ENCODE measurements at regions not wholly inside any gene's neighbourhood (a gene's known extent, or its start where the extent isn't known, plus 50 kb on each side); places are given as distances from the start of the nearest gene placed in this dataset.

- Histone ChIP-seq H3K27ac (ENCODE audit: low read length) (no peak overlapping the region), H3K27me3 (ENCODE audit: control insufficient read depth, insufficient read depth, low read length) (no peaks in the 10 kb centered on the region), H3K4me3 (ENCODE audit: low read length) (no peak overlapping the region), H3K9me3 (ENCODE audit: control insufficient read depth, low read depth, low read length) (peaks cover 5% of the 10 kb centered on the region), H3K36me3 (ENCODE audit: control insufficient read depth, insufficient read depth, low read length) (no peaks in the 10 kb centered on the region), H3K4me1 (ENCODE audit: control insufficient read depth, insufficient read depth, low read length) (no peaks in the 10 kb centered on the region)
- no peak for DNase-seq
- WGBS (ENCODE audit: insufficient coverage, low lambda C conversion rate), result 67% methylated on average over 1 of the region's 2 CpGs
Observed at GRCh38 chr5:18195910-18196309, 561.6 kb downstream of the TAF11L14 start.

GRCh38 chr5:18197734-18198133 is 563.5 kb downstream of the TAF11L14 start:
- Histone ChIP-seq H3K36me3 (ENCODE audit: control insufficient read depth, insufficient read depth, low read length) (no peaks in the 10 kb centered on the region), H3K9me3 (ENCODE audit: control insufficient read depth, low read depth, low read length) (no peaks in the 10 kb centered on the region), H3K4me1 (ENCODE audit: control insufficient read depth, insufficient read depth, low read length) (no peaks in the 10 kb centered on the region), H3K27me3 (ENCODE audit: control insufficient read depth, insufficient read depth, low read length) (no peaks in the 10 kb centered on the region), H3K4me3 (ENCODE audit: low read length) (no peak overlapping the region), H3K27ac (ENCODE audit: low read length) (no peak overlapping the region)
- 100% methylated on average over 1 of the region's 2 CpGs for WGBS (ENCODE audit: insufficient coverage, low lambda C conversion rate)
- DNase-seq, result no peak

DNA sequence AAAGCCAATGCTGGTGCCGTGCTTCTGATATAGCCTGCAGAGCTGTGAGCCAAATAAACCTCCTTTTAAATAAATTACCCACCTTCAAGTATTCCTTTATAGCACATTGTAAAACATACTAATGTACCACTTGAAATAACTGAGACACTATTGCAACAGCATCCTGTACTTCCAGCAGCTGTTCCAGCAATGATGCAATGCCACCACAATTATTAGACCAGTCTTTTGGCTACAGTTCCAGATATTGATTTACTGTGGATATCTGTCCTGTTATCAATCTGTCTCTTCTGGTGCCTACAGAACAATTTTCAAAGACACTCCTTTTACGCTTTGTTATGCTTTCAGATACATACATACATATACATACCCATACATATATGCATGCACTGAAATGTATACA is 567.9 kb downstream of the TAF11L14 start:
- H3K27me3 ChIP-seq (ENCODE audit: control insufficient read depth, insufficient read depth, low read length), result no peaks in the 10 kb centered on the region
- no peak overlapping the region for H3K4me3 ChIP-seq (ENCODE audit: low read length)
- H3K36me3 ChIP-seq (ENCODE audit: control insufficient read depth, insufficient read depth, low read length), result no peaks in the 10 kb centered on the region
- WGBS (ENCODE audit: insufficient coverage, low lambda C conversion rate), result 100% methylated on average over 1 of the region's 2 CpGs
- no peaks in the 10 kb centered on the region for H3K4me1 ChIP-seq (ENCODE audit: control insufficient read depth, insufficient read depth, low read length)
- no peak for DNase-seq
- no peak overlapping the region for H3K27ac ChIP-seq (ENCODE audit: low read length)
- no peaks in the 10 kb centered on the region for H3K9me3 ChIP-seq (ENCODE audit: control insufficient read depth, low read depth, low read length)

GRCh38 chr5:18203296-18203695 is 569.0 kb downstream of the TAF11L14 start:
- H3K27ac ChIP-seq (ENCODE audit: low read length), result no peak overlapping the region
- no peaks in the 10 kb centered on the region for H3K4me1 ChIP-seq (ENCODE audit: control insufficient read depth, insufficient read depth, low read length)
- H3K9me3 ChIP-seq (ENCODE audit: control insufficient read depth, low read depth, low read length), result no peaks in the 10 kb centered on the region
- no peak for DNase-seq
- 67% methylated on average over 1 of the region's 1 CpG for WGBS (ENCODE audit: insufficient coverage, low lambda C conversion rate)
- H3K27me3 ChIP-seq (ENCODE audit: control insufficient read depth, insufficient read depth, low read length), result no peaks in the 10 kb centered on the region
- no peaks in the 10 kb centered on the region for H3K36me3 ChIP-seq (ENCODE audit: control insufficient read depth, insufficient read depth, low read length)
- H3K4me3 ChIP-seq (ENCODE audit: low read length), result no peak overlapping the region

DNA sequence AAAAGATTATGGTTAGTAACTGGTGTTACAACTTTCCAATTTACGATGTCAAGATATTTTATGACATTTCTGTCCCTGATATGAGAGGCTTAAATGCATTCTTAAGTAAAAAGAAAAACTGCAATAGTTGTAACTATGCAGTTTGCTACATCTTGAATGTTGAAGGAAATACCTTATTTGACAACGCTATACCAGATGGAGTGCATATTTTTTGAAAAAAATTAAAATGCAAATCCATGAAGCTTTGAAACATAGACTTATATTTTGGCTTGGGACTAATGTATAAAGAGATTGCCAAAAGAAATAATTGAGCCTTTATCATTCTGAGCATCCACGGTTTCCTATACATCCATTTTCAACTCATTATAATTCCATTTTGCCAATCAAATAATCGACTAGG is 579.4 kb downstream of the TAF11L14 start:
- Histone ChIP-seq H3K9me3 (ENCODE audit: control insufficient read depth, low read depth, low read length) (no peaks in the 10 kb centered on the region), H3K36me3 (ENCODE audit: control insufficient read depth, insufficient read depth, low read length) (no peaks in the 10 kb centered on the region), H3K4me1 (ENCODE audit: control insufficient read depth, insufficient read depth, low read length) (no peaks in the 10 kb centered on the region), H3K4me3 (ENCODE audit: low read length) (no peak overlapping the region), H3K27ac (ENCODE audit: low read length) (no peak overlapping the region), H3K27me3 (ENCODE audit: control insufficient read depth, insufficient read depth, low read length) (no peaks in the 10 kb centered on the region)
- WGBS (ENCODE audit: insufficient coverage, low lambda C conversion rate), result 70% methylated on average over 2 of the region's 4 CpGs
- no peak for DNase-seq

GRCh38 chr5:18216016-18216415 is 581.8 kb downstream of the TAF11L14 start:
- no peak for DNase-seq
- no peaks in the 10 kb centered on the region for H3K27me3 ChIP-seq (ENCODE audit: control insufficient read depth, insufficient read depth, low read length)
- H3K36me3 ChIP-seq (ENCODE audit: control insufficient read depth, insufficient read depth, low read length), result no peaks in the 10 kb centered on the region
- no peaks in the 10 kb centered on the region for H3K9me3 ChIP-seq (ENCODE audit: control insufficient read depth, low read depth, low read length)
- no peak overlapping the region for H3K4me3 ChIP-seq (ENCODE audit: low read length)
- H3K27ac ChIP-seq (ENCODE audit: low read length), result no peak overlapping the region
- 40% methylated on average over 1 of the region's 1 CpG for WGBS (ENCODE audit: insufficient coverage, low lambda C conversion rate)
- no peaks in the 10 kb centered on the region for H3K4me1 ChIP-seq (ENCODE audit: control insufficient read depth, insufficient read depth, low read length)

DNA sequence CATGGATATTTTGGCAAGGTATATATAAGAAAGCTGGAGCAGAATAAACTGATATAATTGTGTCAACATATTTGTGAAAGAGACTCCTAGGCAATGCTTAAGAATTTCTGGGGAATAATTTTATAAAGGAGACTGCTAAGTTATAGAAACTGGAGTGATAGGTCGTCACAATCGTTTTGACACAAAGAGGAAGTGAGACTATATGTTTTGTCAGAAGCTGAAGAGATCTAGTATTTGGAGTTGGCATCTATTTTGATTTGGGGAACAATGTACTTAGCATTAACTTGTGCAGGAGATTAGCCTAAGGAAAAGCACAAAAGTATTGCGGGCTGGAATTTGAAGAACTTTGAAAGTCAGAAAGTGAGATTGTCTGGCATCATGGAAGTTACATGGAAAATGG is 582.5 kb downstream of the TAF11L14 start:
- no peaks in the 10 kb centered on the region for H3K36me3 ChIP-seq (ENCODE audit: control insufficient read depth, insufficient read depth, low read length)
- no peaks in the 10 kb centered on the region for H3K9me3 ChIP-seq (ENCODE audit: control insufficient read depth, low read depth, low read length)
- 87% methylated on average over 2 of the region's 3 CpGs for WGBS (ENCODE audit: insufficient coverage, low lambda C conversion rate)
- H3K27ac ChIP-seq (ENCODE audit: low read length), result no peak overlapping the region
- no peaks in the 10 kb centered on the region for H3K27me3 ChIP-seq (ENCODE audit: control insufficient read depth, insufficient read depth, low read length)
- H3K4me1 ChIP-seq (ENCODE audit: control insufficient read depth, insufficient read depth, low read length), result no peaks in the 10 kb centered on the region
- DNase-seq, result no peak
- no peak overlapping the region for H3K4me3 ChIP-seq (ENCODE audit: low read length)

GRCh38 chr5:18219241-18219640 is 585.0 kb downstream of the TAF11L14 start:
- Histone ChIP-seq H3K36me3 (ENCODE audit: control insufficient read depth, insufficient read depth, low read length) (no peaks in the 10 kb centered on the region), H3K9me3 (ENCODE audit: control insufficient read depth, low read depth, low read length) (no peaks in the 10 kb centered on the region), H3K4me3 (ENCODE audit: low read length) (no peak overlapping the region), H3K4me1 (ENCODE audit: control insufficient read depth, insufficient read depth, low read length) (no peaks in the 10 kb centered on the region), H3K27ac (ENCODE audit: low read length) (no peak overlapping the region), H3K27me3 (ENCODE audit: control insufficient read depth, insufficient read depth, low read length) (no peaks in the 10 kb centered on the region)
- 86% methylated on average over 1 of the region's 1 CpG for WGBS (ENCODE audit: insufficient coverage, low lambda C conversion rate)
- DNase-seq, result no peak

DNA sequence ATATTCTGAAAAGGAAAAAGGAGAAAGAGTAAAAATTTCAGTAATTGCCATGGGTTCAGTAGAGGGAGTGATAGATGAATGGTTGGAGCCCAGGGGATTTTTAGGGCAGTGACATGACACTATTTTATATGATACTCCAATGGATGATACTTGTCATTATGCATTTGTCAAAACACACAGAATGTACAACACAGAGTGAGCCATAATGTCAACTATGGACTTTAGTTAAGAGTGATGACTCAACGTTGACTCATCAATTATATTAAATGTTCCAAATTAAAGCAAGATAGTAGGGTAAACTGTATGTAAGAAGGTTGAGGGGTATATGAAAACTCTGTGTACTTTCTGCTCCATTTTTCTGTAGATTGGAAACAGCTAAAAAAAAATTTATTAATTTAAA is 586.4 kb downstream of the TAF11L14 start:
- no peak overlapping the region for H3K27ac ChIP-seq (ENCODE audit: low read length)
- WGBS (ENCODE audit: insufficient coverage, low lambda C conversion rate), result 100% methylated on average over 1 of the region's 1 CpG
- no peaks in the 10 kb centered on the region for H3K27me3 ChIP-seq (ENCODE audit: control insufficient read depth, insufficient read depth, low read length)
- no peaks in the 10 kb centered on the region for H3K4me1 ChIP-seq (ENCODE audit: control insufficient read depth, insufficient read depth, low read length)
- no peak for DNase-seq
- no peaks in the 10 kb centered on the region for H3K9me3 ChIP-seq (ENCODE audit: control insufficient read depth, low read depth, low read length)
- no peaks in the 10 kb centered on the region for H3K36me3 ChIP-seq (ENCODE audit: control insufficient read depth, insufficient read depth, low read length)
- H3K4me3 ChIP-seq (ENCODE audit: low read length), result no peak overlapping the region

DNA sequence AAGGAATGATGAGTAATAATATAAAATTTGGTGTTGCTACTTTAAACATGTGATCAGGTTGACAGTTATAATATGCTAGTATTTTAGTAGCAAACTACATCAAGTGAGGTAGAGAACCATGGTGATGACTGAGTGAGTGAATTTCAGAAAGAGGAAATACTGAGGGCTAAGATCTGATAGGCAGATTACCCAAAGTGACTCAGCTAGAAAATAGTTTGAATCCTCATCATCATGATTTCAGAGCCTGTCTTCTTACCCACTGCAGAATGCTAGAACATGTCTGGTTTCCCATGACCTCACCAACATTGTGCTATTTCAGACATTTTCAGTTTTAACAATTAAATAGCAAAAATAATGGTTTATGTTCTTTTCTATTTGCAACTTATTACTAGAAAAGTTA is 602.1 kb downstream of the TAF11L14 start:
- Histone ChIP-seq H3K4me1 (ENCODE audit: control insufficient read depth, insufficient read depth, low read length) (no peaks in the 10 kb centered on the region), H3K9me3 (ENCODE audit: control insufficient read depth, low read depth, low read length) (no peaks in the 10 kb centered on the region), H3K27me3 (ENCODE audit: control insufficient read depth, insufficient read depth, low read length) (no peaks in the 10 kb centered on the region), H3K4me3 (ENCODE audit: low read length) (no peak overlapping the region), H3K27ac (ENCODE audit: low read length) (no peak overlapping the region), H3K36me3 (ENCODE audit: control insufficient read depth, insufficient read depth, low read length) (no peaks in the 10 kb centered on the region)
- DNase-seq, result no peak

- no peaks in the 10 kb centered on the region for H3K9me3 ChIP-seq (ENCODE audit: control insufficient read depth, low read depth, low read length)
Observed at GRCh38 chr5:18238321-18238720, 604.1 kb downstream of the TAF11L14 start.

More at GRCh38 chr5:18238321-18238720, 604.1 kb downstream of the TAF11L14 start:
- H3K4me3 ChIP-seq (ENCODE audit: low read length), result no peak overlapping the region
- WGBS (ENCODE audit: insufficient coverage, low lambda C conversion rate), result no CpG with 5 or more reads among the region's 2 CpGs
- H3K4me1 ChIP-seq (ENCODE audit: control insufficient read depth, insufficient read depth, low read length), result no peaks in the 10 kb centered on the region
- DNase-seq, result no peak
- no peaks in the 10 kb centered on the region for H3K27me3 ChIP-seq (ENCODE audit: control insufficient read depth, insufficient read depth, low read length)
- no peak overlapping the region for H3K27ac ChIP-seq (ENCODE audit: low read length)
- H3K36me3 ChIP-seq (ENCODE audit: control insufficient read depth, insufficient read depth, low read length), result no peaks in the 10 kb centered on the region
